ENCODE measurements at regions not wholly inside any gene's neighbourhood (a gene's known extent, or its start where the extent isn't known, plus 50 kb on each side); places are given as distances from the start of the nearest gene placed in this dataset.

- no peak for DNase-seq (ENCODE audit: low read depth, low spot score)
- in situ Hi-C loops (cut with HindIII; ENCODE audit: low pct_unique_long_range_greater_than_20kb, low sequenced_read_pairs): no loop called here
- CTCF ChIA-PET: no interaction called here
- Histone ChIP-seq H3K9me3 (ENCODE audit: control insufficient read depth, insufficient read depth, low read depth, low read length) (no peaks in the 10 kb centered on the region), H3K36me3 (ENCODE audit: control insufficient read depth, insufficient read depth, low read length) (no peaks in the 10 kb centered on the region), H3K4me3 (ENCODE audit: low read depth in 2 of 2, low read length in 2 of 2) (no peak overlapping the region), H3K27ac (ENCODE audit: low read length) (no peak overlapping the region), H3K27me3 (ENCODE audit: control insufficient read depth, insufficient read depth, low read length) (no peaks in the 10 kb centered on the region), H3K4me1 (ENCODE audit: control insufficient read depth, insufficient read depth, low read length) (no peaks in the 10 kb centered on the region)
- ATAC-seq: no peak
- intact Hi-C loops (cut with micrococcal nuclease; ENCODE audit: unreplicated experiment): no loop called here
- TF ChIP-seq REST (IDR thresholded peaks at IDR 0.05; ENCODE audit: insufficient read depth in 1 of 2, low read depth in 2 of 2, low read length in 1 of 2) (no peak), CTCF (IDR thresholded peaks at IDR 0.05) (no peak)
- BruUV-seq (replicated peaks): no TSS peak
- POLR2A ChIA-PET: no interaction called here
These were observed 132.8 kb upstream of the BTG1 start for GRCh38 chr12:92278378-92278828.

DNA sequence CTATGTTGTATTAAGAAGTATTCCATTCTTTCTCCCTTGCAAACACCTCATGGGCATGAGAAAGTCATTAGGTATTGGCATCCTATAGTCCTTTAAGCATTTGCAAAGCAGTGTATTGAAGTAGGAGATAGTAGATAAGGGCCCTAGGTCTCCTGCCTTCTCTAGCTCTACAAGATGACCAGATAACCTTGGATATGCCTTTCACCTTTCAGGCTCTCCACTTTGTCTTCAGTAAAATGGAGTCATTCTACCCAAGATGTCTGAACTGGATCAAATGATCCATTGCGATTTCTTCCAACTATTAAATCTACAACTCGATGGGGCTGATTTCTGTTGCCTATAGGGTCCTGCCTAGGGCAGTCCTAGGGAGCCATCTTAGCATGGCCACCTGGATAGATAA, 132.1 kb upstream of the BTG1 start:
- in situ Hi-C loops (cut with HindIII; ENCODE audit: low pct_unique_long_range_greater_than_20kb, low sequenced_read_pairs): no loop called here

More for the DNA sequence above, 132.1 kb upstream of the BTG1 start:
- Histone ChIP-seq H3K27me3 (ENCODE audit: control insufficient read depth, insufficient read depth, low read length) (no peaks in the 10 kb centered on the region), H3K36me3 (ENCODE audit: control insufficient read depth, insufficient read depth, low read length) (no peaks in the 10 kb centered on the region), H3K4me3 (ENCODE audit: low read depth in 2 of 2, low read length in 2 of 2) (no peak overlapping the region), H3K4me1 (ENCODE audit: control insufficient read depth, insufficient read depth, low read length) (no peaks in the 10 kb centered on the region), H3K27ac (ENCODE audit: low read length) (no peak overlapping the region), H3K9me3 (ENCODE audit: control insufficient read depth, insufficient read depth, low read depth, low read length) (no peaks in the 10 kb centered on the region)
- TF ChIP-seq SIN3A (IDR thresholded peaks at IDR 0.05; ENCODE audit: borderline replicate concordance, insufficient read depth, low read depth, low read length) (no peak), REST (IDR thresholded peaks at IDR 0.05; ENCODE audit: insufficient read depth in 1 of 2, low read depth in 2 of 2, low read length in 1 of 2) (no peak), CTCF (IDR thresholded peaks at IDR 0.05) (no peak), TCF7L2 (IDR thresholded peaks at IDR 0.05; ENCODE audit: low read depth, low read length) (no peak), POLR2AphosphoS5 (IDR thresholded peaks at IDR 0.05; ENCODE audit: low read depth, low read length) (no peak)
- intact Hi-C loops (cut with micrococcal nuclease; ENCODE audit: unreplicated experiment): no loop called here
- POLR2A ChIA-PET: no interaction called here
- ATAC-seq: no peak
- CTCF ChIA-PET: no interaction called here
- DNase-seq (ENCODE audit: low read depth, low spot score): no peak
- BruUV-seq (replicated peaks): no TSS peak
